Type B pancreatic cell (in vitro differentiated cells): ENCODE measurements at regions not wholly inside any gene's neighbourhood (a gene's known extent, or its start where the extent isn't known, plus 50 kb on each side); places are given as distances from the start of the nearest gene placed in this dataset.
"Not testable (repeated sequence)": the region's sequence is repeated elsewhere in the genome, so short reads cannot be mapped to it uniquely, and the experiment has no call there.

Experiments
- DNase-seq: peaks from one replicate; pipeline ENCODE4 v3.0.0; 2021; ENCODE audit warnings: mixed read lengths; ENCODE audit not compliant: unreplicated experiment; ENCODE audit errors: extremely low spot score
- H3K27ac Mint-ChIP-seq: 2 replicates; pipeline ENCODE4 v1.8.0; 2021; ENCODE audit warnings: mild to moderate bottlenecking, mixed read lengths
- H3K27me3 Mint-ChIP-seq: 2 replicates; pipeline ENCODE4 v1.8.0; 2021; ENCODE audit warnings: mixed read lengths
- H3K36me3 Mint-ChIP-seq: 2 replicates; pipeline ENCODE4 v1.8.0; 2021; ENCODE audit warnings: mixed read lengths
- H3K4me1 Mint-ChIP-seq: one replicate; pipeline ENCODE4 v1.8.0; 2021; ENCODE audit warnings: mixed read lengths; ENCODE audit not compliant: unreplicated experiment
- H3K4me3 Mint-ChIP-seq: 2 replicates; pipeline ENCODE4 v1.8.0; 2021; ENCODE audit warnings: mild to moderate bottlenecking, mixed read lengths
- H3K9me3 Mint-ChIP-seq: 2 replicates; pipeline ENCODE4 v1.8.0; 2021; ENCODE audit warnings: mixed read lengths
- TF ChIP-seq, protein P1 (sequence below): fragments of 200-600 bp; sonication (generic); conservative IDR thresholded peaks from 2 replicates; pipeline ENCODE4 v1.5.0; 2021; ENCODE audit warnings: antibody characterized with exemption, mild to moderate bottlenecking

DNA sequence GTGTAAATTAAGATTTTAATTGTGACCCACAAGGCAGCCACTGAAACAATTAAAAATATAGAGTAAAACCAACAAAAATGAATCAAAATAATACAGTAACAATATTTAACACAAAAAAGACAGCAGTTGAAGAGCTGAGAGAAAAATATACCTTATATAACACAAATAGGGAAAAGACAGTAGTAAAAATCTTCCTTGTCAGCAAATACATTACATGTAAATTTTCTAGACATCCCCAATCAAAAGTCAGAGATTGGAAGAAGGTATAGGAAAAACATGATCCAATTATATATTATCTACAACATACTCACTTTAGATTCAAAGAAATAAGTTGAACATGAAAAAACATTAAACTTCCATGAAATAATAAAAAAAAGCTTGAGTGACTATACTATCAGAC lies 330.8 kb downstream of the UBE2NL start:
- Mint-ChIP-seq H3K4me3 (no peak overlapping the region), H3K36me3 (no peaks in the 10 kb centered on the region), H3K27me3 (no peaks in the 10 kb centered on the region), H3K9me3 (no peaks in the 10 kb centered on the region), H3K27ac (no peak overlapping the region), H3K4me1 (no peaks in the 10 kb centered on the region)
- TF ChIP-seq, protein P1, sequence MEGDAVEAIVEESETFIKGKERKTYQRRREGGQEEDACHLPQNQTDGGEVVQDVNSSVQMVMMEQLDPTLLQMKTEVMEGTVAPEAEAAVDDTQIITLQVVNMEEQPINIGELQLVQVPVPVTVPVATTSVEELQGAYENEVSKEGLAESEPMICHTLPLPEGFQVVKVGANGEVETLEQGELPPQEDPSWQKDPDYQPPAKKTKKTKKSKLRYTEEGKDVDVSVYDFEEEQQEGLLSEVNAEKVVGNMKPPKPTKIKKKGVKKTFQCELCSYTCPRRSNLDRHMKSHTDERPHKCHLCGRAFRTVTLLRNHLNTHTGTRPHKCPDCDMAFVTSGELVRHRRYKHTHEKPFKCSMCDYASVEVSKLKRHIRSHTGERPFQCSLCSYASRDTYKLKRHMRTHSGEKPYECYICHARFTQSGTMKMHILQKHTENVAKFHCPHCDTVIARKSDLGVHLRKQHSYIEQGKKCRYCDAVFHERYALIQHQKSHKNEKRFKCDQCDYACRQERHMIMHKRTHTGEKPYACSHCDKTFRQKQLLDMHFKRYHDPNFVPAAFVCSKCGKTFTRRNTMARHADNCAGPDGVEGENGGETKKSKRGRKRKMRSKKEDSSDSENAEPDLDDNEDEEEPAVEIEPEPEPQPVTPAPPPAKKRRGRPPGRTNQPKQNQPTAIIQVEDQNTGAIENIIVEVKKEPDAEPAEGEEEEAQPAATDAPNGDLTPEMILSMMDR, result no peak
- DNase-seq, result no peak

DNA sequence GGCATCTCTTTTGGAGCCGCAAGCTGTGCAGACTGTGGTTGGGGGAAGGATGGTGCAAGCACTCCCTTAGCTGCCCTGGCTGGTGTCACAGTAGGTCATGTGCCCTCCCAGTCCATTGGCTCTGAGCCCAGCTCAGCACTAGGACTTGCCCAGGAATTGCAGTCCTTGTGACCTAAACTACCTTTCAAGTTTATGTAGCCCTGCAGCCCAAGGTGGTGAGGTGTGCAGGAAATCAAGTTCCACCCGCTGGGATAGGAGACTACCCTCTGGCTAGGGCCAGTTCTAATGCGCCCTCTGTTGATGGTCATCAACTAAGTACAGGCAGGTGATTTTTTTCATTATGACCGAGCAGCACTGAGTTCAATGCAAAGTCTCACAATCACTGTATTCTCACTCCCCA lies 335.2 kb downstream of the UBE2NL start:
- Mint-ChIP-seq H3K36me3 (no peaks in the 10 kb centered on the region), H3K9me3 (no peaks in the 10 kb centered on the region), H3K4me3 (no peak overlapping the region), H3K27me3 (no peaks in the 10 kb centered on the region), H3K27ac (no peak overlapping the region), H3K4me1 (no peaks in the 10 kb centered on the region)
- TF ChIP-seq, protein P1, result no peak
- no peak for DNase-seq

DNA sequence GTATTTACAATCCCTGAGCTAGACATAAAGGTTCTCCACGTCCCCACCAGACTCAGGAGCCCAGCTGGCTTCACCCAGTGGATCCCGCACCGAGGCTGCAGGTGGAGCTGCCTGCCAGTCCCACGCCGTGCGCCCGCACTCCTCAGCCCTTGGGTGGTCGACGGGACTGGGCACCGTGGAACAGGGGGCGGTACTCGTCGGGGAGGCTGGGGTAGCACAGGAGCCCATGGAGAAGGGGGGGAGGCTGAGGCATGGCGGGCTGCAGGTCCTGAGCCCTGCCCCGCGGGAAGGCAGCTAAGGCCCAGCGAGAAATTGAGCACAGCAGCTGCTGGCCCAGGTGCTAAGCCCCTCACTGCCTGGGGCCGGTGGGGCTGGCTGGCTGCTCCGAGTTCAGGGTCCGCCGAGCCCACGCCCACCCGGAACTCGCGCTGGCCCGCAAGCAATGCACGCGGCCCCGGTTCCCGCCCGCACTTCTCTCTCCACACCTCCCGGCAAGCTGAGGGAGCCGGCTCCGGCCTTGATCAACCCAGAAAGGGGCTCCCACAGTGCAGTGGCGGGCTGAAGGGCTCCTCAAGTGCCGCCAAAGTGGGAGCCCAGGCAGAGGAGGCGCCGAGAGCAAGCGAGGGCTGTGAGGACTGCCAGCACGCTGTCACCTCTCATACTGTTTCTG lies 347.4 kb downstream of the UBE2NL start:
- H3K9me3 Mint-ChIP-seq, H3K27ac Mint-ChIP-seq, H3K36me3 Mint-ChIP-seq, DNase-seq, H3K4me3 Mint-ChIP-seq, H3K27me3 Mint-ChIP-seq, H3K4me1 Mint-ChIP-seq: not testable (repeated sequence)

DNA sequence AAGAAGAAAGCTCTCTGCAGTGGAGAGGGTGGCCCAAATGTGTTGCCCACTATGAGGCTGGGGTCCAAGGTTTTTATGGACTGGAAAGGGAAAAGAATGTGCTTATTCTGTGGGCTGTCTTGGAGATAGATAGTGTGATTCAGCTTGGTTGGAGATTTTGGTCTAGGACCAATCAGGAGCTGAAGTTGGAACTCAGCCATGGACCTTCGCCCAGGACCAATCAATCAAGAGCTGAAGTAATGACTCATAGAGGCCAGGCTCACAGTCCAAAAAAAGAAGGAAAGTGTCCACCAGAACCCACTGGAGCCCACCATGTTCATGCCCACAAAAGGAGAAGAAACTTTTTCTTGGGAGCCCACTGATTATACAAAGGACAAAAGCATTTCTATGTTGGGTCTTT lies 369.5 kb downstream of the UBE2NL start:
- Mint-ChIP-seq H3K27me3 (no peaks in the 10 kb centered on the region), H3K4me1 (no peaks in the 10 kb centered on the region), H3K36me3 (no peaks in the 10 kb centered on the region), H3K9me3 (no peaks in the 10 kb centered on the region), H3K27ac (no peak overlapping the region), H3K4me3 (no peak overlapping the region)
- no peak for DNase-seq
- TF ChIP-seq, protein P1, result no peak

DNA sequence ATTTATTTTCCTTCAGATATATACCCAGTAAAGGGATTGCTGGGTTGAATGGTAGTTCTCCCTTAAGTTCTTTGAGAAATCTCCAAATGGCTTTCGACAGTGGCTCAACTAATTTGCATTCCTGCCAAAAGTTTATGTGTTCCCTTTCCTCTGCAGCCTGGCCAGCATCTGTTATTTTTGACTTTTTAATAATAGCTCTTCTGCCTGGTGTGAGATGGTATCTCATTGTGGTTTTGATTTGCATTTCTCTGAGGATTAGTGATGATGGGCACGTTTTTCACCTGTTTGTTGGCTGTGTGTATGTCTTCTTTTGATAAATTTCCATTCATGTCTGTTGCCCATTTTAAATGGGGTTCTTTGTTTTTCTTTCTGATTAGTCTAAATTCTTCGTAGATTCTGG lies 375.2 kb downstream of the UBE2NL start:
- no peak for DNase-seq
- H3K9me3 Mint-ChIP-seq, result no peaks in the 10 kb centered on the region
- no peaks in the 10 kb centered on the region for H3K4me1 Mint-ChIP-seq
- H3K27ac Mint-ChIP-seq, result no peak overlapping the region
- TF ChIP-seq, protein P1, result no peak
- no peak overlapping the region for H3K4me3 Mint-ChIP-seq
- no peaks in the 10 kb centered on the region for H3K27me3 Mint-ChIP-seq
- no peaks in the 10 kb centered on the region for H3K36me3 Mint-ChIP-seq

DNA sequence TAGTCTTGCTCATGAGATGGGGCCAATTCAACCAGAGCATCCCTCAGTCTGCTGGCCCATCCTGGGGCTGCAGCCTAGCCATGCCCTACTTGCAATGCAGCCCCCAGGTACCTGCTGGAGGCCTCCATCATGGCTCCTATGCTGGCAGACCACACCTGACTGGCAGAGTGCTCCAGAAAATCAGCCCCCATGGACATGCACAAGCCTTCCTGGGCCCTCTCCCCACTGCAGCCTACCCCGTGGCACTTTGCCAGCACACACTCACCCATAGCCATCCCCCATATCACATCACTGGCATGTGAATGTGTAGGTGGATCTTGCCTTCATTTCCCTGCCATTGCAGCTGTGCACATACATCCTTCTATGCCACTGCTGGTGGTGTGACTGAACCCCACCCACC lies 381.8 kb downstream of the UBE2NL start:
- Mint-ChIP-seq H3K4me3 (no peak overlapping the region), H3K27me3 (no peaks in the 10 kb centered on the region), H3K9me3 (no peaks in the 10 kb centered on the region), H3K4me1 (no peaks in the 10 kb centered on the region), H3K27ac (no peak overlapping the region), H3K36me3 (no peaks in the 10 kb centered on the region)
- TF ChIP-seq, protein P1, result no peak
- DNase-seq, result no peak
